Kidney (tissue), 13 donors: ENCODE measurements at regions not wholly inside any gene's neighbourhood (a gene's known extent, or its start where the extent isn't known, plus 50 kb on each side); places are given as distances from the start of the nearest gene placed in this dataset.

Source experiments
- DNase-seq, 5 donors: peaks; one replicate each; pipeline ENCODE4 v3.0.0-alpha.2; 2013 to 2020
- FAIRE-seq: peaks from 2 replicates; lab custom pipeline; 2012; peaks lifted over from hg19 to GRCh38; lab: Jason Lieb, UNC
- H3K27ac ChIP-seq, 2 donors: one replicate each; pipeline ENCODE4 v1.7.0; 2013; ENCODE audit warnings: low read depth in 2 of 2, low read length in 2 of 2, inconsistent platforms in 1 of 2
- H3K27me3 ChIP-seq: one replicate; pipeline ENCODE4 v1.7.1; 2013; ENCODE audit warnings: low read length, inconsistent platforms; ENCODE audit not compliant: control insufficient read depth, insufficient read depth
- H3K36me3 ChIP-seq, 3 donors: one replicate each; pipeline versions ENCODE4 v1.7.0 to v1.7.1; 2013; ENCODE audit warnings: low read length in 3 of 3, control low read depth in 1 of 3, inconsistent platforms in 1 of 3; ENCODE audit not compliant: insufficient read depth in 3 of 3, control insufficient read depth in 2 of 3
- H3K4me1 ChIP-seq, 3 donors: one replicate each; pipeline versions ENCODE4 v1.7.0 to v1.7.1; 2013; ENCODE audit warnings: low read length in 3 of 3, inconsistent platforms in 1 of 3, low read depth in 1 of 3; ENCODE audit not compliant: control insufficient read depth in 2 of 3, insufficient read depth in 2 of 3
- H3K4me3 ChIP-seq, 3 donors: one replicate each; pipeline versions ENCODE4 v1.7.0 to v1.8.1; 2013; ENCODE audit warnings: low read length in 3 of 3, control low read depth in 1 of 3, inconsistent platforms in 1 of 3
- H3K9ac ChIP-seq, 3 donors: one replicate each; pipeline versions ENCODE4 v1.7.0 to v1.7.1; 2013; ENCODE audit warnings: low read length in 3 of 3, control low read depth in 1 of 3, inconsistent platforms in 1 of 3
- H3K9me3 ChIP-seq, 3 donors: one replicate each; pipeline versions ENCODE4 v1.7.0 to v1.7.1; 2013; ENCODE audit warnings: low read length in 3 of 3, control low read depth in 1 of 3, inconsistent platforms in 1 of 3; ENCODE audit not compliant: control insufficient read depth in 2 of 3, insufficient read depth in 1 of 3
- intact Hi-C: fragments of 100-400 bp; cut with DNase I; formaldehyde crosslinking; loops from one replicate; pipeline ENCODE4 v1.11.1; 2022
- TF ChIP-seq, protein P1 (sequence below): IDR thresholded peaks from 3 replicates; pipeline ENCODE4 v1.5.1; 2012; ENCODE audit warnings: mild to moderate bottlenecking, moderate library complexity, borderline replicate concordance; ENCODE audit not compliant: insufficient read depth; ENCODE audit errors: extremely low read depth
- donor health status: control.
- donor health status: control.
- donor health status: control.
- donor health status: control.
- donor health status: control.
- donor health status: DM: yes; HTN: yes; CAD: no.
- donor health status: Normal renal cell carcinoma (clear cell type).

DNA sequence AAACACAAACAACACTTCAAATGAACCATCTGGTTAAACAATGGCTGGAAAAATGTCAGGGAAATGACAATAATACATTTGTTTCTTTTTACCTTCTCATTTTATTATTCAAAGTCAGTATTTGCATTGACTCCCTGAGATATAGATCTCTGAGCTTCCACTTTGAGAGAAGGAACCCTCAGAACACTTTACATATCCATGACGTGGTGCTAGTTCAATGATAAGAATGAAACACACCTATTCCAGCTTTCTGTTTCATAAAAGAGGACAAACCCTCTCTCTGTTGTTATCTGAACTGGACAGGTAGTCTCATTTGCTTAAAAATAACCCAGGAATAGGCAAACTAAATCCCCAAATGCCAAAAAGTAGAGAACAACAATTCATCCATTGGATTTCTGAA, 65.3 kb upstream of the CCSER1 start:
- H3K4me1 ChIP-seq = no peaks in the 10 kb centered on the region
- no peaks in the 10 kb centered on the region for H3K27me3 ChIP-seq
- DNase-seq (no peak), FAIRE-seq (no peak)
- H3K9me3 ChIP-seq = no peaks in the 10 kb centered on the region
- H3K9ac ChIP-seq = no peak overlapping the region
- no peak overlapping the region for H3K27ac ChIP-seq
- no peak overlapping the region for H3K4me3 ChIP-seq
- intact Hi-C loops = no loop called here
- no peaks in the 10 kb centered on the region for H3K36me3 ChIP-seq
- TF ChIP-seq, protein P1, sequence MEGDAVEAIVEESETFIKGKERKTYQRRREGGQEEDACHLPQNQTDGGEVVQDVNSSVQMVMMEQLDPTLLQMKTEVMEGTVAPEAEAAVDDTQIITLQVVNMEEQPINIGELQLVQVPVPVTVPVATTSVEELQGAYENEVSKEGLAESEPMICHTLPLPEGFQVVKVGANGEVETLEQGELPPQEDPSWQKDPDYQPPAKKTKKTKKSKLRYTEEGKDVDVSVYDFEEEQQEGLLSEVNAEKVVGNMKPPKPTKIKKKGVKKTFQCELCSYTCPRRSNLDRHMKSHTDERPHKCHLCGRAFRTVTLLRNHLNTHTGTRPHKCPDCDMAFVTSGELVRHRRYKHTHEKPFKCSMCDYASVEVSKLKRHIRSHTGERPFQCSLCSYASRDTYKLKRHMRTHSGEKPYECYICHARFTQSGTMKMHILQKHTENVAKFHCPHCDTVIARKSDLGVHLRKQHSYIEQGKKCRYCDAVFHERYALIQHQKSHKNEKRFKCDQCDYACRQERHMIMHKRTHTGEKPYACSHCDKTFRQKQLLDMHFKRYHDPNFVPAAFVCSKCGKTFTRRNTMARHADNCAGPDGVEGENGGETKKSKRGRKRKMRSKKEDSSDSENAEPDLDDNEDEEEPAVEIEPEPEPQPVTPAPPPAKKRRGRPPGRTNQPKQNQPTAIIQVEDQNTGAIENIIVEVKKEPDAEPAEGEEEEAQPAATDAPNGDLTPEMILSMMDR = no peak

DNA sequence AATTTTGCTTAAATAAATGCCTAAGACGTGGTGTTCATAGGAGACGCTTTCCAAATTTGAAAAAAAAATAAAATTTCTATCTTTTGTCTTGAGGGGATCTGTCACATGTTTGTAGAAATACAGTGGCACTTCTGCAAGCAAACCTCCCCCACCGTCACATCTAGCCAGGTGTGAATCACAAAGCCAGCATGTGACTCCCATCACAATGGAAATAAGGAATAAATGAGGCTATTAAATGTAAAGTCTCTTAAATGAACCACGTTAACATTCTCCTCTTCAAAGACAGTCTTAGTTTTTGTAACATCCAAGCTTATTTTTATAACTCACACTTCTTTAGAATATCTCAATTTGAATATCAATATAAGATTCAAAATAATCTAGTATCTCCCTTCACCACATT, 63.0 kb upstream of the CCSER1 start:
- Histone ChIP-seq H3K27me3 (no peaks in the 10 kb centered on the region), H3K9me3 (no peaks in the 10 kb centered on the region), H3K27ac (no peak overlapping the region), H3K4me3 (no peak overlapping the region), H3K4me1 (no peaks in the 10 kb centered on the region), H3K36me3 (no peaks in the 10 kb centered on the region), H3K9ac (no peak overlapping the region)
- intact Hi-C loops = no loop called here
- DNase-seq = no peak
- TF ChIP-seq, protein P1 = no peak
- FAIRE-seq = no peak

GRCh38 chr4:90069151-90069550, 58.0 kb upstream of the CCSER1 start:
- H3K36me3 ChIP-seq = no peaks in the 10 kb centered on the region
- no peaks in the 10 kb centered on the region for H3K9me3 ChIP-seq
- no peak overlapping the region for H3K9ac ChIP-seq
- intact Hi-C loops = no loop called here
- no peaks in the 10 kb centered on the region for H3K4me1 ChIP-seq
- no peaks in the 10 kb centered on the region for H3K27me3 ChIP-seq
- no peak for FAIRE-seq
- H3K27ac ChIP-seq = no peak overlapping the region
- H3K4me3 ChIP-seq = no peak overlapping the region
- TF ChIP-seq, protein P1 = no peak
- DNase-seq = no peak
